Neural crest cell (in vitro differentiated cells): ENCODE measurements at regions not wholly inside any gene's neighbourhood (a gene's known extent, or its start where the extent isn't known, plus 50 kb on each side); places are given as distances from the start of the nearest gene placed in this dataset.
"Not testable (repeated sequence)": the region's sequence is repeated elsewhere in the genome, so short reads cannot be mapped to it uniquely, and the experiment has no call there.

Experiments
- DNase-seq: peaks from one replicate; pipeline ENCODE4 v3.0.0; 2021; ENCODE audit warnings: low read depth, mixed read lengths, low spot score
- H3K27ac Mint-ChIP-seq: one replicate; pipeline ENCODE4 v1.8.0; 2021; ENCODE audit warnings: mild to moderate bottlenecking, mixed read lengths; ENCODE audit not compliant: unreplicated experiment
- H3K27me3 Mint-ChIP-seq: 2 replicates; pipeline ENCODE4 v1.8.0; 2021; ENCODE audit warnings: low read depth, mild to moderate bottlenecking, mixed read lengths
- H3K36me3 Mint-ChIP-seq: 2 replicates; pipeline ENCODE4 v1.8.0; 2021; ENCODE audit warnings: low read depth, mild to moderate bottlenecking, mixed read lengths
- H3K4me1 Mint-ChIP-seq: 2 replicates; pipeline ENCODE4 v1.8.0; 2021; ENCODE audit warnings: mixed read lengths
- H3K4me3 Mint-ChIP-seq: one replicate; pipeline ENCODE4 v1.8.0; 2021; ENCODE audit warnings: mild to moderate bottlenecking, mixed read lengths
- H3K9me3 Mint-ChIP-seq: 2 replicates; pipeline ENCODE4 v1.8.0; 2021; ENCODE audit warnings: mixed read lengths
- CTCF ChIP-seq: fragments of 200-600 bp; sonication (generic); conservative IDR thresholded peaks from 2 replicates; pipeline ENCODE4 v1.5.0; 2021; ENCODE audit warnings: antibody characterized with exemption, mild to moderate bottlenecking

GRCh38 chr5:67857502-67857901, 358.1 kb upstream of the PIK3R1 start:
- TF ChIP-seq CTCF, result no peak
- no peaks in the 10 kb centered on the region for H3K27me3 Mint-ChIP-seq
- H3K4me1 Mint-ChIP-seq, result no peaks in the 10 kb centered on the region
- peaks cover 2% of the 10 kb centered on the region for H3K36me3 Mint-ChIP-seq
- H3K9me3 Mint-ChIP-seq, result peaks cover 3% of the 10 kb centered on the region
- no peak overlapping the region for H3K4me3 Mint-ChIP-seq
- no peak overlapping the region for H3K27ac Mint-ChIP-seq
- DNase-seq, result no peak

GRCh38 chr5:67855523-67855922, 360.0 kb upstream of the PIK3R1 start:
- Mint-ChIP-seq H3K4me3 (no peak overlapping the region), H3K4me1 (no peaks in the 10 kb centered on the region), H3K36me3 (peaks cover 2% of the 10 kb centered on the region), H3K27ac (no peak overlapping the region), H3K27me3 (no peaks in the 10 kb centered on the region), H3K9me3 (peaks cover 3% of the 10 kb centered on the region)
- no peak for TF ChIP-seq CTCF
- no peak for DNase-seq

DNA sequence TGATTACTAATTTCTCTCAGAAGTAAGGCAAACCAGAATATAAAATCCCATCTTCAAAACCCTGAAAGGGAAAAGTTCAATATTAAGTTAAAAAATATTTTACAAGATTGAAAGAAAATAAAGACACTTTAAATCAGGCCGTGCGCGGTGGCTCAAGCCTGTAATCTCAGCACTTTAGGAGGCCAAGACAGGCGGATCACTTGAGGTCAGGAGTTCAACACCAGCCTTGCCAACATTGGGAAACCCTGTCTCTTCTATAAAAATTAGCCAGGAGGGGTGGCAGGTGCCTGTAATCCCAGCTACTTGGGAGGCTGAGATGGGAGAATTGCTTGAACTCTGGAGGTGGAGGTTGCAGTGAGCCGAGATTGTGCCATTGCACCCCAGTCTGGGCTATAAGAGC, 364.6 kb upstream of the PIK3R1 start:
- H3K27me3 Mint-ChIP-seq, H3K27ac Mint-ChIP-seq, DNase-seq, H3K9me3 Mint-ChIP-seq, H3K4me1 Mint-ChIP-seq, H3K36me3 Mint-ChIP-seq, H3K4me3 Mint-ChIP-seq: not testable (repeated sequence)

- TF ChIP-seq CTCF, result no peak
- peaks cover 5% of the 10 kb centered on the region for H3K36me3 Mint-ChIP-seq
- peak overlapping the region; percentile 13 for H3K27ac Mint-ChIP-seq
- peaks cover 8% of the 10 kb centered on the region for H3K9me3 Mint-ChIP-seq
- no peak overlapping the region for H3K4me3 Mint-ChIP-seq
- no peak for DNase-seq
- no peaks in the 10 kb centered on the region for H3K27me3 Mint-ChIP-seq
- H3K4me1 Mint-ChIP-seq, result peaks cover 9% of the 10 kb centered on the region
Measured at GRCh38 chr5:67844924-67845323, 370.6 kb upstream of the PIK3R1 start.

GRCh38 chr5:67842806-67843205, 372.8 kb upstream of the PIK3R1 start:
- TF ChIP-seq CTCF, result peak; percentile 53
- H3K4me3 Mint-ChIP-seq, result no peak overlapping the region
- H3K27ac Mint-ChIP-seq, result no peak overlapping the region
- no peaks in the 10 kb centered on the region for H3K27me3 Mint-ChIP-seq
- no peak for DNase-seq
- peaks cover 9% of the 10 kb centered on the region for H3K4me1 Mint-ChIP-seq
- H3K36me3 Mint-ChIP-seq, result peaks cover 5% of the 10 kb centered on the region
- peaks cover 8% of the 10 kb centered on the region for H3K9me3 Mint-ChIP-seq

- H3K27me3 Mint-ChIP-seq, H3K9me3 Mint-ChIP-seq, H3K27ac Mint-ChIP-seq, H3K4me3 Mint-ChIP-seq, H3K4me1 Mint-ChIP-seq, DNase-seq, H3K36me3 Mint-ChIP-seq: not testable (repeated sequence)
Measured at GRCh38 chr5:67837225-67837624, 378.3 kb upstream of the PIK3R1 start.

- not testable (repeated sequence) for H3K4me1 Mint-ChIP-seq, H3K9me3 Mint-ChIP-seq
Measured at GRCh38 chr5:67836496-67836895, 379.1 kb upstream of the PIK3R1 start.

More at GRCh38 chr5:67836496-67836895, 379.1 kb upstream of the PIK3R1 start:
- DNase-seq, H3K27ac Mint-ChIP-seq, H3K4me3 Mint-ChIP-seq, H3K27me3 Mint-ChIP-seq, H3K36me3 Mint-ChIP-seq: not testable (repeated sequence)
